Astrocyte of the spinal cord (primary cell): ENCODE measurements at regions not wholly inside any gene's neighbourhood (a gene's known extent, or its start where the extent isn't known, plus 50 kb on each side); places are given as distances from the start of the nearest gene placed in this dataset.

Source experiments
- DNase-seq: peaks from one replicate; pipeline ENCODE4 v3.0.0; 2011; ENCODE audit warnings: low read depth, low spot score
- H3K4me3 ChIP-seq: 2 replicates; pipeline ENCODE4 v1.5.1; 2011; ENCODE audit warnings: low read depth, mild to moderate bottlenecking, low read length, moderate library complexity
- in situ Hi-C: cut with HindIII; loops from 2 replicates; pipeline ENCODE4 v1.10.0; 2017; ENCODE audit warnings: low sequenced_read_pairs
- TF ChIP-seq, protein P1 (sequence below): IDR thresholded peaks from 2 replicates; pipeline ENCODE4 v1.5.1; 2012; ENCODE audit warnings: low read depth, mild to moderate bottlenecking, low read length, inconsistent platforms

- TF ChIP-seq, protein P1, sequence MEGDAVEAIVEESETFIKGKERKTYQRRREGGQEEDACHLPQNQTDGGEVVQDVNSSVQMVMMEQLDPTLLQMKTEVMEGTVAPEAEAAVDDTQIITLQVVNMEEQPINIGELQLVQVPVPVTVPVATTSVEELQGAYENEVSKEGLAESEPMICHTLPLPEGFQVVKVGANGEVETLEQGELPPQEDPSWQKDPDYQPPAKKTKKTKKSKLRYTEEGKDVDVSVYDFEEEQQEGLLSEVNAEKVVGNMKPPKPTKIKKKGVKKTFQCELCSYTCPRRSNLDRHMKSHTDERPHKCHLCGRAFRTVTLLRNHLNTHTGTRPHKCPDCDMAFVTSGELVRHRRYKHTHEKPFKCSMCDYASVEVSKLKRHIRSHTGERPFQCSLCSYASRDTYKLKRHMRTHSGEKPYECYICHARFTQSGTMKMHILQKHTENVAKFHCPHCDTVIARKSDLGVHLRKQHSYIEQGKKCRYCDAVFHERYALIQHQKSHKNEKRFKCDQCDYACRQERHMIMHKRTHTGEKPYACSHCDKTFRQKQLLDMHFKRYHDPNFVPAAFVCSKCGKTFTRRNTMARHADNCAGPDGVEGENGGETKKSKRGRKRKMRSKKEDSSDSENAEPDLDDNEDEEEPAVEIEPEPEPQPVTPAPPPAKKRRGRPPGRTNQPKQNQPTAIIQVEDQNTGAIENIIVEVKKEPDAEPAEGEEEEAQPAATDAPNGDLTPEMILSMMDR = no peak
- in situ Hi-C loops = no loop called here
- H3K4me3 ChIP-seq = no peak overlapping the region
- no peak for DNase-seq
Measured at GRCh38 chr5:34550964-34551363, 105.2 kb upstream of the RAI14 start.

DNA sequence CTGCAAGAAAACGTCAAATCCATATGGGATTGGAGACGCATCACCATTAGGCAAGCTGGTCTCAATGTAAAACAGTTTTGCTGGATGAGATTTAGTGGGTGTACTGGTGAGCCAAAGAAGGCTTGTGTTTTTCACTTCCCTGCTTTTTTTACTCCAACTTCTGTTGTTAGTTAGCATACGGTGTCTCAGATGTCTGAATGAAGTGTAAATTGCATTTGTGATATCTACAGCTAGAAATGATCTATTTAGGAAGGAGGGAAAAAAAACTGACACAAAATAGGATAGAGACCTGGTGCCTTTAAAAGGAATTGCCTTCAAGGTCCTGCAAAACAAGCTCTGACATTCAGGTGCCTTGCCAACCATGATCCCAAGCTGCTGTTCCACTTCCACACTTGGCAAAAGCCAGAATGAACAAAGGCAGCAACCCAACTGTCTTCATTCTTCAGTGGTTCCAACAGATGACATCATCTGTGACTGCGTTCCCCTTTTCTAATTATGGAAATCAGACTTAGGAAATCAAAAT lies 104.2 kb upstream of the RAI14 start:
- no peak for DNase-seq
- in situ Hi-C loops = no loop called here
- TF ChIP-seq, protein P1 = no peak
- no peak overlapping the region for H3K4me3 ChIP-seq

- in situ Hi-C loops = no loop called here
- DNase-seq = no peak
Measured at GRCh38 chr5:34552686-34553085, 103.4 kb upstream of the RAI14 start.

GRCh38 chr5:34553581-34553980 lies 102.5 kb upstream of the RAI14 start:
- H3K4me3 ChIP-seq = no peak overlapping the region
- TF ChIP-seq, protein P1 = no peak
- in situ Hi-C loops = no loop called here
- no peak for DNase-seq

More at GRCh38 chr5:34552686-34553085, 103.4 kb upstream of the RAI14 start:
- H3K4me3 ChIP-seq = no peak overlapping the region
- TF ChIP-seq, protein P1 = no peak

DNA sequence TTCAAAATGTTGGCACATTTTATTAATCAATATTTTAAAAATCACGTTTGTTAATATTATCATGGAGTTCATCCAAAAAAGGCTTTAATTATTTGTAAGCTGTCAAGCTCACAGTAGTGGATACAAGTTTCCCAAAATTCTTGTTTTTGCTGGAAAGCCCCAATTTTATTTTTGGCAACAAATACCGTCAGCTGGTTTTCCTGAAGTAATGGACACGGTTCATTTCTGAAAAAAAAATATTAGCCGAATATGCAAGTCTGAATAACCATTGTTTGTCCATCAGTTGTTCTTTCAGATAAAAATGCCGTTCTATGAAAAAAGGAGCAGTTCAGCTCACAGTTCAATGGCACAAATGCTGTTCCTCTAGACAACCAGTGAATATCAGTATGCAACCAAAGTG lies 101.5 kb upstream of the RAI14 start:
- no peak for DNase-seq
- in situ Hi-C loops = no loop called here
- TF ChIP-seq, protein P1 = no peak
- H3K4me3 ChIP-seq = no peak overlapping the region

GRCh38 chr5:34555699-34556508 lies 100.2 kb upstream of the RAI14 start:
- TF ChIP-seq, protein P1 = no peak
- in situ Hi-C loops = no loop called here
- H3K4me3 ChIP-seq = no peak overlapping the region
- no peak for DNase-seq
